IMR-90 (cell line): ENCODE measurements at regions not wholly inside any gene's neighbourhood (a gene's known extent, or its start where the extent isn't known, plus 50 kb on each side); places are given as distances from the start of the nearest gene placed in this dataset.

Source experiments
- ATAC-seq: fragments of 200-7000 bp; cut with Tn5 transposase; 2 replicates; pipeline ENCODE4 v1.9.1; 2020; ENCODE audit warnings: low read depth, mild to moderate bottlenecking, moderate library complexity
- BruUV-seq: library from RNA; stranded (reverse); fragments of 400-500 nt; replicated peaks from 2 replicates; lab custom pipeline; 2021; lab: Mats Ljungman, UMichigan
- CTCF ChIA-PET: fragments of 300-600 bp; formaldehyde crosslinking; extraction: SDS; loops from one replicate; lab custom pipeline; 2021; ENCODE audit warnings: antibody characterized with exemption; lab: Yijun Ruan, JAX
- POLR2A ChIA-PET: fragments of 300-600 bp; sonication (Branson Sonifier 250); formaldehyde crosslinking; loops from one replicate; lab custom pipeline; 2022; ENCODE audit warnings: antibody characterized with exemption; ENCODE audit not compliant: unreplicated experiment; lab: Charles Lee
- DNase-seq: peaks from one replicate; pipeline ENCODE4 v3.0.0; 2013
- H2AFZ ChIP-seq: replicated peaks from 2 replicates; pipeline ENCODE3; 2013; ENCODE audit warnings: low read length, mild to moderate bottlenecking; ENCODE audit not compliant: poor library complexity
- H2AK5ac ChIP-seq: 2 replicates; pipeline ENCODE4 v1.6.1; 2013; ENCODE audit warnings: low read depth, low read length, inconsistent platforms
- H2AK9ac ChIP-seq: replicated peaks from 2 replicates; pipeline ENCODE3; 2013; ENCODE audit warnings: mild to moderate bottlenecking, low read depth, low read length, moderate library complexity; ENCODE audit not compliant: poor library complexity
- H2BK120ac ChIP-seq: 2 replicates; pipeline ENCODE4 v1.6.1; 2013; ENCODE audit warnings: low read depth, low read length, inconsistent platforms
- H2BK15ac ChIP-seq: 3 replicates; pipeline ENCODE4 v1.6.1; 2013; ENCODE audit warnings: low read depth, low read length, inconsistent platforms
- H2BK20ac ChIP-seq: 2 replicates; pipeline ENCODE4 v1.6.1; 2013; ENCODE audit warnings: low read depth, mild to moderate bottlenecking, inconsistent platforms, low read length, moderate library complexity
- H2BK5ac ChIP-seq: 2 replicates; pipeline ENCODE4 v1.6.1; 2013; ENCODE audit warnings: mild to moderate bottlenecking, low read depth, low read length, inconsistent platforms; ENCODE audit not compliant: poor library complexity, severe bottlenecking
- H3K14ac ChIP-seq: replicated peaks from 2 replicates; pipeline ENCODE4 v1.6.1; 2013; ENCODE audit warnings: low read depth, low read length, inconsistent platforms
- H3K18ac ChIP-seq: 2 replicates; pipeline ENCODE4 v1.6.1; 2013; ENCODE audit warnings: low read depth, low read length, control low read depth
- H3K23ac ChIP-seq: 2 replicates; pipeline ENCODE4 v1.6.1; 2013; ENCODE audit warnings: low read depth, low read length, inconsistent platforms
- H3K27ac ChIP-seq: 2 replicates; pipeline ENCODE4 v1.5.1; 2013; ENCODE audit warnings: mild to moderate bottlenecking, control low read depth, low read length; ENCODE audit not compliant: insufficient read depth
- H3K27me3 ChIP-seq: 2 replicates; pipeline ENCODE4 v1.6.1; 2013; ENCODE audit warnings: low read length; ENCODE audit not compliant: control insufficient read depth, insufficient read depth
- H3K36me3 ChIP-seq: 2 replicates; pipeline ENCODE4 v1.6.1; 2013; ENCODE audit warnings: low read length, mixed read lengths; ENCODE audit not compliant: control insufficient read depth, insufficient read depth
- H3K4ac ChIP-seq: 2 replicates; pipeline ENCODE4 v1.6.1; 2013; ENCODE audit warnings: low read depth, low read length, inconsistent platforms
- H3K4me1 ChIP-seq: 2 replicates; pipeline ENCODE4 v1.6.1; 2013; ENCODE audit warnings: low read length, mixed read lengths; ENCODE audit not compliant: control insufficient read depth, insufficient read depth
- H3K4me2 ChIP-seq: 2 replicates; pipeline ENCODE4 v1.6.1; 2013; ENCODE audit warnings: low read depth, mild to moderate bottlenecking, control low read depth, low read length, moderate library complexity
- H3K4me3 ChIP-seq: 2 replicates; pipeline ENCODE4 v1.5.1; 2013; ENCODE audit warnings: low read depth, mild to moderate bottlenecking, control low read depth, low read length, moderate library complexity; ENCODE audit not compliant: insufficient read depth
- H3K56ac ChIP-seq: 2 replicates; pipeline ENCODE4 v1.6.1; 2013; ENCODE audit warnings: low read length, inconsistent platforms; ENCODE audit not compliant: insufficient read depth; ENCODE audit errors: extremely low read depth
- H3K79me1 ChIP-seq, 2 experiments: 2 replicates each; pipeline ENCODE4 v1.6.1; 2013; ENCODE audit warnings: low read length in 2 of 2, inconsistent platforms in 1 of 2, low read depth in 1 of 2
- H3K9ac ChIP-seq: 2 replicates; pipeline ENCODE4 v1.6.1; 2013; ENCODE audit warnings: low read depth, low read length, control low read depth
- H3K9me1 ChIP-seq: 2 replicates; pipeline ENCODE4 v1.6.1; 2013; ENCODE audit warnings: low read length, inconsistent platforms; ENCODE audit not compliant: insufficient read depth
- H3K9me3 ChIP-seq: 2 replicates; pipeline ENCODE4 v1.6.1; 2013; ENCODE audit warnings: low read length; ENCODE audit not compliant: control insufficient read depth, insufficient read depth
- H4K20me1 ChIP-seq: 2 replicates; pipeline ENCODE4 v1.6.1; 2013; ENCODE audit warnings: low read length, inconsistent platforms; ENCODE audit not compliant: insufficient read depth
- H4K5ac ChIP-seq: 2 replicates; pipeline ENCODE4 v1.6.1; 2013; ENCODE audit warnings: mild to moderate bottlenecking, low read depth, low read length, control low read depth
- H4K8ac ChIP-seq, 2 experiments: 2 replicates each; pipeline ENCODE4 v1.6.1; 2013; ENCODE audit warnings: low read depth in 2 of 2, low read length in 2 of 2, control low read depth in 1 of 2, inconsistent platforms in 1 of 2
- H4K91ac ChIP-seq: 2 replicates; pipeline ENCODE4 v1.6.1; 2013; ENCODE audit warnings: low read depth, low read length, inconsistent platforms; ENCODE audit not compliant: insufficient read depth
- MAZ ChIP-seq: IDR thresholded peaks from 2 replicates; pipeline ENCODE4 v1.6.1; 2012; ENCODE audit warnings: low read depth, mild to moderate bottlenecking, low read length, improper control_type of control experiment, moderate library complexity, borderline replicate concordance
- MXI1 ChIP-seq: IDR thresholded peaks from 2 replicates; pipeline ENCODE4 v1.6.1; 2012; ENCODE audit warnings: low read depth, mild to moderate bottlenecking, low read length, moderate library complexity, borderline replicate concordance
- POLR2A ChIP-seq: IDR thresholded peaks from 2 replicates; pipeline ENCODE4 v1.6.1; 2012; ENCODE audit warnings: mild to moderate bottlenecking, low read depth, low read length
- WGBS, 2 experiments: methylation state at CpG; one replicate each; pipeline versions ENCODE4 v1.1.5 to v1.1.7; 2013; ENCODE audit warnings: missing lambda C conversion rate in 2 of 2; ENCODE audit not compliant: insufficient read length in 1 of 2; ENCODE audit errors: extremely low coverage in 2 of 2; 5-methylcytosine and 5-hydroxymethylcytosine counted together
- dilution Hi-C: fragments of 300-500 bp; cut with HindIII; formaldehyde crosslinking; loops from one replicate; pipeline ENCODE4 v1.14.3; 2018; ENCODE audit warnings: low sequenced_read_pairs; ENCODE audit not compliant: unreplicated experiment
- in situ Hi-C: fragments of 300-500 bp; cut with MboI; formaldehyde crosslinking; loops from 3 replicates; pipeline ENCODE4 v1.14.3; 2019; ENCODE audit warnings: low sequenced_read_pairs, inconsistent platforms, mixed read lengths
- intact Hi-C: fragments of 100-400 bp; cut with micrococcal nuclease; formaldehyde crosslinking; loops from 2 replicates; pipeline ENCODE4 v1.10.0; 2022
- TF ChIP-seq, protein P1 (sequence below): fragments of 150-350 bp; IDR thresholded peaks from 2 replicates; pipeline ENCODE4 v1.6.1; 2016; ENCODE audit warnings: low read depth, mild to moderate bottlenecking, low read length, moderate library complexity, borderline replicate concordance

DNA sequence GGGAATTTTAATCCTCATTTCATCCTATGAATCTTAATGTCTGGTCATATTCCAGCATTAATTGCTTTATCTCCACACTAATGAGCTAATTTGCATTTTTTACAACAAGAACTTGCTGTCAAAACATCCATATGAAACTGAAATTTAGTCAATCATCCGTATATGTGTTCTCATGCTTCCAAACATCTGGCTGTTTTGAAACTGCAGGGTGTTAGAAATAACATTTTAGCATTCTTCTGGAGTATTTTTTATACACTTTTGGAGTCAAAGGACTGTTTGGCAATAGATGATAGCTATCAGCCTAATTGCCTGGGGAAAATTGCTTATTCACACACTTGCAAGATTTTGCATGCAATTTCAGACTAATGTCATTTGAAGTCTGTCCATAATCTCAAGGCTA, 1639.3 kb downstream of the KCNT2 start:
- H3K27ac ChIP-seq: no peak overlapping the region
- no peak overlapping the region for H3K9ac ChIP-seq
- H3K4me1 ChIP-seq: no peaks in the 10 kb centered on the region
- dilution Hi-C loops (no loop called here), in situ Hi-C loops (no loop called here), intact Hi-C loops (no loop called here)
- H2AFZ ChIP-seq: no peak overlapping the region
- no peaks in the 10 kb centered on the region for H3K36me3 ChIP-seq
- no peak overlapping the region for H2AK9ac ChIP-seq
- no peaks in the 10 kb centered on the region for H3K27me3 ChIP-seq
- H3K4ac ChIP-seq: no peak overlapping the region
- H3K79me1 ChIP-seq: no peaks in the 10 kb centered on the region
- no peak overlapping the region for H2BK120ac ChIP-seq
- no peak overlapping the region for H3K14ac ChIP-seq
- WGBS, 2 experiments: no CpG with 5 or more reads among the region's 1 CpG
- no peak overlapping the region for H3K23ac ChIP-seq
- no TSS peak for BruUV-seq
- DNase-seq (no peak), ATAC-seq (no peak)
- no peak overlapping the region for H3K4me2 ChIP-seq
- no peak overlapping the region for H4K8ac ChIP-seq
- H4K20me1 ChIP-seq: no peaks in the 10 kb centered on the region
- no peak overlapping the region for H2BK5ac ChIP-seq
- no peak overlapping the region for H3K18ac ChIP-seq
- H2BK15ac ChIP-seq: no peak overlapping the region
- H2AK5ac ChIP-seq: no peak overlapping the region
- TF ChIP-seq, protein P1, sequence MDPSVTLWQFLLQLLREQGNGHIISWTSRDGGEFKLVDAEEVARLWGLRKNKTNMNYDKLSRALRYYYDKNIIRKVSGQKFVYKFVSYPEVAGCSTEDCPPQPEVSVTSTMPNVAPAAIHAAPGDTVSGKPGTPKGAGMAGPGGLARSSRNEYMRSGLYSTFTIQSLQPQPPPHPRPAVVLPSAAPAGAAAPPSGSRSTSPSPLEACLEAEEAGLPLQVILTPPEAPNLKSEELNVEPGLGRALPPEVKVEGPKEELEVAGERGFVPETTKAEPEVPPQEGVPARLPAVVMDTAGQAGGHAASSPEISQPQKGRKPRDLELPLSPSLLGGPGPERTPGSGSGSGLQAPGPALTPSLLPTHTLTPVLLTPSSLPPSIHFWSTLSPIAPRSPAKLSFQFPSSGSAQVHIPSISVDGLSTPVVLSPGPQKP: no peak
- TF ChIP-seq MXI1: no peak
- no peak for TF ChIP-seq MAZ
- no peak for TF ChIP-seq POLR2A
- CTCF ChIA-PET: no interaction called here
- H2BK20ac ChIP-seq: no peak overlapping the region
- no peaks in the 10 kb centered on the region for H3K9me3 ChIP-seq
- no peak overlapping the region for H4K91ac ChIP-seq
- H3K9me1 ChIP-seq: no peaks in the 10 kb centered on the region
- POLR2A ChIA-PET: no interaction called here
- no peak overlapping the region for H3K4me3 ChIP-seq
- H4K5ac ChIP-seq: no peak overlapping the region
- H3K56ac ChIP-seq: no peak overlapping the region
